Coronary artery (tissue), 2 donors: ENCODE measurements at regions not wholly inside any gene's neighbourhood (a gene's known extent, or its start where the extent isn't known, plus 50 kb on each side); places are given as distances from the start of the nearest gene placed in this dataset.

Source experiments
- DNase-seq: peaks from one replicate; pipeline ENCODE4 v3.0.0-alpha.2; 2017; ENCODE audit warnings: low spot score
- H3K27ac ChIP-seq, 2 donors: fragments of 200-600 bp; sonication (generic); one replicate each; pipeline ENCODE4 v1.5.1; 2016 to 2019
- H3K4me3 ChIP-seq: fragments of 200-600 bp; sonication (generic); 2 replicates; pipeline ENCODE4 v1.5.1; 2016; ENCODE audit warnings: mild to moderate bottlenecking, moderate library complexity
- CTCF ChIP-seq: fragments of 200-600 bp; sonication (generic); IDR thresholded peaks from one replicate; pipeline ENCODE4 v1.5.1; 2019; ENCODE audit warnings: antibody characterized with exemption

DNA sequence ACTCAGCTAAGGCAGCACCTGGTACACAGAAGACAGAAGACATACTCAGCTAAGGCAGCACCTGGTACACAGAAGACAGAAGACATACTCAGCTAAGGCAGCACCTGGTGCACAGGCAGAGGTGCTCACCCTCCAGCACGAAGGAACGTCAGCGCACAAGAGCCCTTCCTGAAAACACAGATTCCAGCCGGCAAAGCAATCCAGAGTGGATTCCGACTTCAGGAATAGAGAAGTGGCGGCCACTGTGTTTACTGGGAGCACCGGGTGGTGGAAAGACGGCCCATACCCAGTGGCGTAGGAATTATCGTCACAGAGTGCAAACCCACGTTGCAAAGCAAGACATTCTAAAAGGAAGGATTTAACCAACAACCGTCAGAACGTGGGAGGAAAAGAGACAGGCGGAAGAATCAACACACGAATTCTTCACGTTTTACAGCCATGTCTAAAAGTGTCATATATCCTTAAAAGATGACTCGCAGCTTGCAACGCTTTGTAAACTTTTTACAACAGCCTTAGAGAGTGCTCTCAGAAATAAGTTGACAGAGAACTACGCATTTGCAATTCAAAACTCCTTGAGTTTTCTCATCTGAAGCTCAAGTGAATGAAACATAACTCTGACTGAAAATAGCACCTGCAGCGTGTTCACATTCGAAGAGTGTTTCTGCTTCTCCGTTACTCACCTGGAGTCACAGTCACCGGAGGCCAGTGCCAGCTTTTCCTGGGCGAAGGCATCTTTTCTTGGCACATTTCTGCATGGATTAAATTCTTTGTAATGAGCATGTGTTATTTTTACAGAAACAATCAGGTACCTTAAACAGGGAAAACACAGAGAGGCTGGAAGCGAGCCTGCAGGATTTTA lies 55.8 kb upstream of the GALNT9 start:
- TF ChIP-seq CTCF = no peak
- H3K27ac ChIP-seq = no peak overlapping the region
- no peak for DNase-seq
- no peak overlapping the region for H3K4me3 ChIP-seq

GRCh38 chr12:132380641-132381040 lies 51.3 kb upstream of the GALNT9 start:
- TF ChIP-seq CTCF = no peak
- DNase-seq = no peak
- Histone ChIP-seq H3K4me3 (no peak overlapping the region), H3K27ac (no peak overlapping the region)

DNA sequence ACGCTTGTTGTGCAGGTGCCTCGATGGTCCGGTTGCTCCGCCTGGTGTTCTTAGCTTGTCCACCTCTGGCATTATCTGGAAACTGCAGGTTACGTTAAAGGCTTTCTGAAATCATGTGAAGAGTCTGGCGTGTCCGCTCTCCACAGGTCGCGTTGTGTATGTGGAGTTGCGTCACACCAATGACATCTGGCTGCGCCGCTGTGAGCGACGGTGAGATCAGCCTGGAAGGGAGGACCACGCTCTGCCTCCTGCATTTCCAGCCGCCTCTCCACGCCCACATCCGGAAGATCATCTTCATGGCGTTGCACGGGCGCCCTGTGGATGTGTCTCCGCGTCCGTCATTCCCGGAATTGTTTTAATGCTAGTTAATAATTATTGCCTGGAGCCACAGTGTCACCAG lies 50.6 kb upstream of the GALNT9 start:
- no peak overlapping the region for H3K4me3 ChIP-seq
- TF ChIP-seq CTCF = no peak
- no peak overlapping the region for H3K27ac ChIP-seq
- DNase-seq = no peak

DNA sequence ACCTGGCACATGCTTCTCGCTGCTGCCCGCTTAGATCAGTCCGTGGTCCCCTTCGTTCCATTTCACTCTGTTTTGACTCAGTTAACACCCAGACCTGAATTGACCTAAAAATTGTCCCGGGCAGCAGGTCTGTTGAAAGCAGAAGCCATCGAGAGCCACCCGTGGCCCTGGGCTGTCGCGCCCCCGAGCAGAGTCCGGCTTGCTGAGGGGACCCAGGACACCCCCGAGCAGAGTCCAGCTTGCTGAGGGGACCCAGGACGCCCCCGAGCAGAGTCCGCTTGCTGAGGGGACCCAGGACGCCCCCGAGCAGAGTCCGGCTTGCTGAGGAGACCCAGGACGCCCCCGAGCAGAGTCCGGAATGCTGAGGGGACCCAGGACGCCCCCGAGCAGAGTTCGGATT lies 50.2 kb upstream of the GALNT9 start:
- Histone ChIP-seq H3K27ac (no peak overlapping the region), H3K4me3 (no peak overlapping the region)
- TF ChIP-seq CTCF = no peak
- no peak for DNase-seq
